SIG-M5 (cell line): ENCODE measurements at regions not wholly inside any gene's neighbourhood (a gene's known extent, or its start where the extent isn't known, plus 50 kb on each side); places are given as distances from the start of the nearest gene placed in this dataset.
A peak's percentile ranks its signal among the peaks of the same experiment; 100 is the strongest.
"Not testable (repeated sequence)": the region's sequence is repeated elsewhere in the genome, so short reads cannot be mapped to it uniquely, and the experiment has no call there.

ENCODE experiments used
- DNase-seq: peaks from one replicate; lab custom pipeline; 2025; lab: John Stamatoyannopoulos, UW

GRCh38 chr3:137820366-137820765, 56.3 kb downstream of the SOX14 start:
- DNase-seq, result no peak

- DNase-seq, result no peak
Measured at GRCh38 chr3:137835096-137835495, 71.0 kb downstream of the SOX14 start.

GRCh38 chr3:137845194-137845593, 81.1 kb downstream of the SOX14 start:
- DNase-seq, result no peak

GRCh38 chr3:137845666-137846065, 81.6 kb downstream of the SOX14 start:
- DNase-seq, result no peak

GRCh38 chr3:137852391-137852830, 88.3 kb downstream of the SOX14 start:
- DNase-seq, result no peak

GRCh38 chr3:137854533-137855261, 90.6 kb downstream of the SOX14 start:
- DNase-seq, result no peak

GRCh38 chr3:137866001-137866400, 101.9 kb downstream of the SOX14 start:
- DNase-seq, result no peak

- no peak for DNase-seq
Measured at GRCh38 chr3:137866933-137867332, 102.8 kb downstream of the SOX14 start.

- no peak for DNase-seq
Measured at GRCh38 chr3:137867611-137868010, 103.5 kb downstream of the SOX14 start.

- no peak for DNase-seq
Measured at GRCh38 chr3:137869022-137869421, 104.9 kb downstream of the SOX14 start.

GRCh38 chr3:137872589-137872988, 108.5 kb downstream of the SOX14 start:
- DNase-seq, result not testable (repeated sequence)

GRCh38 chr3:137896842-137897241, 113.1 kb upstream of the CLDN18 start:
- not testable (repeated sequence) for DNase-seq

GRCh38 chr3:137906985-137907649, 102.8 kb upstream of the CLDN18 start:
- DNase-seq, result no peak

- DNase-seq, result no peak
Measured at GRCh38 chr3:137924628-137925027, 85.3 kb upstream of the CLDN18 start.

- no peak for DNase-seq
Measured at GRCh38 chr3:137925080-137925479, 84.9 kb upstream of the CLDN18 start.

GRCh38 chr3:137926991-137927390, 83.0 kb upstream of the CLDN18 start:
- DNase-seq, result no peak

GRCh38 chr3:137930976-137931375, 79.0 kb upstream of the CLDN18 start:
- no peak for DNase-seq

GRCh38 chr3:137938876-137939275, 71.1 kb upstream of the CLDN18 start:
- no peak for DNase-seq

GRCh38 chr3:137944593-137944992, 65.4 kb upstream of the CLDN18 start:
- DNase-seq, result no peak

- peak; percentile 18 for DNase-seq
Measured at GRCh38 chr3:137946356-137946973, 63.5 kb upstream of the CLDN18 start.

- DNase-seq, result no peak
Measured at GRCh38 chr3:137947117-137947516, 62.8 kb upstream of the CLDN18 start.

- DNase-seq, result no peak
Measured at GRCh38 chr3:137948400-137949072, 61.4 kb upstream of the CLDN18 start.

- no peak for DNase-seq
Measured at GRCh38 chr3:137958636-137959035, 51.3 kb upstream of the CLDN18 start.
